BJ (cell line): ENCODE measurements at regions not wholly inside any gene's neighbourhood (a gene's known extent, or its start where the extent isn't known, plus 50 kb on each side); places are given as distances from the start of the nearest gene placed in this dataset.

Source experiments
- CTCF ChIA-PET: fragments of 350-600 bp; formaldehyde crosslinking; extraction: SDS; loops from one replicate; lab custom pipeline; 2021; ENCODE audit warnings: antibody characterized with exemption, inconsistent platforms; lab: Yijun Ruan, JAX
- POLR2A ChIA-PET: fragments of 300-600 bp; sonication (Branson Sonifier 250); formaldehyde crosslinking; extraction: SDS; loops from one replicate; lab custom pipeline; 2021; ENCODE audit warnings: antibody characterized with exemption; lab: Charles Lee
- DNase-seq: peaks from one replicate; pipeline ENCODE4 v3.0.0-alpha.2; 2011; ENCODE audit warnings: low read depth
- H3K27me3 ChIP-seq: 2 replicates; pipeline ENCODE4 v1.6.0; 2011; ENCODE audit warnings: low read length; ENCODE audit not compliant: control insufficient read depth, insufficient read depth
- H3K36me3 ChIP-seq: 2 replicates; pipeline ENCODE4 v1.5.1; 2011; ENCODE audit warnings: low read length; ENCODE audit not compliant: control insufficient read depth, insufficient read depth
- H3K4me3 ChIP-seq: 2 replicates; pipeline ENCODE4 v1.5.1; 2011; ENCODE audit warnings: low read depth, mild to moderate bottlenecking, control low read depth, low read length
- CTCF ChIP-seq: IDR thresholded peaks from 2 replicates; pipeline ENCODE4 v1.5.1; 2011; ENCODE audit warnings: low read depth, mild to moderate bottlenecking, control low read depth, inconsistent platforms, low read length, moderate library complexity; ENCODE audit not compliant: insufficient read depth

GRCh38 chr6:9197726-9198125 lies 762.4 kb upstream of the SLC35B3 start:
- H3K36me3 ChIP-seq: no peaks in the 10 kb centered on the region
- TF ChIP-seq CTCF: no peak
- H3K27me3 ChIP-seq: no peaks in the 10 kb centered on the region
- DNase-seq: no peak
- ChIA-PET POLR2A (no interaction called here), CTCF (no interaction called here)
- H3K4me3 ChIP-seq: no peak overlapping the region

- H3K36me3 ChIP-seq: no peaks in the 10 kb centered on the region
- no peak for DNase-seq
- H3K4me3 ChIP-seq: no peak overlapping the region
- no peaks in the 10 kb centered on the region for H3K27me3 ChIP-seq
- ChIA-PET POLR2A (no interaction called here), CTCF (no interaction called here)
- TF ChIP-seq CTCF: no peak
These were observed 760.0 kb upstream of the SLC35B3 start for GRCh38 chr6:9195322-9195721.

GRCh38 chr6:9192405-9192909 lies 757.1 kb upstream of the SLC35B3 start:
- POLR2A ChIA-PET: no interaction called here
- no peaks in the 10 kb centered on the region for H3K36me3 ChIP-seq
- no peak for DNase-seq
- no peak overlapping the region for H3K4me3 ChIP-seq
- H3K27me3 ChIP-seq: no peaks in the 10 kb centered on the region
- TF ChIP-seq CTCF: no peak
- CTCF ChIA-PET: no interaction called here

- H3K4me3 ChIP-seq: no peak overlapping the region
- no peaks in the 10 kb centered on the region for H3K36me3 ChIP-seq
- no peaks in the 10 kb centered on the region for H3K27me3 ChIP-seq
- DNase-seq: no peak
- POLR2A ChIA-PET: no interaction called here
- CTCF ChIA-PET: interaction anchor here (0.5 kb wide), 1 partner anchor 97 kb away, joined by 3 read pairs; no protein-coding TSS in a partner anchor
- no peak for TF ChIP-seq CTCF
These were observed 750.8 kb upstream of the SLC35B3 start for GRCh38 chr6:9186148-9186547.

GRCh38 chr6:9178071-9178470 lies 742.7 kb upstream of the SLC35B3 start:
- ChIA-PET POLR2A (no interaction called here), CTCF (interaction anchor here (1.6 kb wide), 1 partner anchor 9 kb away, joined by 4 read pairs; no protein-coding TSS in a partner anchor)
- DNase-seq: no peak
- Histone ChIP-seq H3K36me3 (no peaks in the 10 kb centered on the region), H3K4me3 (no peak overlapping the region), H3K27me3 (no peaks in the 10 kb centered on the region)
- TF ChIP-seq CTCF: no peak
